Embryonic facial prominence (tissue), 1 donor: ENCODE measurements at regions not wholly inside any gene's neighbourhood (a gene's known extent, or its start where the extent isn't known, plus 50 kb on each side); places are given as distances from the start of the nearest gene placed in this dataset.
"Not testable (repeated sequence)": the region's sequence is repeated elsewhere in the genome, so short reads cannot be mapped to it uniquely, and the experiment has no call there.

Experiments used
- DNase-seq: peaks from one replicate; pipeline ENCODE4 v3.0.0-alpha.2; 2016; ENCODE audit errors: extremely low spot score

DNA sequence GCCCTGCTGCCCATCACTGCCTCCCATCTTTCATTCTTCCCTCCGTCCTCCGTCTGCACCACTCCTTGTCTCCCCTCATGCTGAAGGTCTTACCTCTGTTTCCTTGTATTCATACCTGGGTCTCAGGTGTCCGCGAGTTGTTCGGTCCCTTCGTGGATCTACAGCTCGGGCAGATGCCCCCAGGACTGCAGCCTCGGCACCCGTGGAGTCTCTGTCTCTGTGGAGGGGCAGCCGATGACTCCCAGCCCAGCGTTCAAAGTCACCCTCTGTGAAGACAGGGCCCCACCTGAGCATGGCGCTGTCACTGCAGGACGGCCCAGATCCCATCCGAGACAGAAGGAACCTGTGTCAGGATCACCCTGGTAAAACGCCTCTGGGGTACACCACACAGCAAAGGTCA lies 480.0 kb upstream of the SALL3 start:
- no peak for DNase-seq

- DNase-seq: no peak
Observed at GRCh38 chr18:78501251-78501650, 478.4 kb upstream of the SALL3 start.

- no peak for DNase-seq
Observed at GRCh38 chr18:78503129-78503528, 476.5 kb upstream of the SALL3 start.

DNA sequence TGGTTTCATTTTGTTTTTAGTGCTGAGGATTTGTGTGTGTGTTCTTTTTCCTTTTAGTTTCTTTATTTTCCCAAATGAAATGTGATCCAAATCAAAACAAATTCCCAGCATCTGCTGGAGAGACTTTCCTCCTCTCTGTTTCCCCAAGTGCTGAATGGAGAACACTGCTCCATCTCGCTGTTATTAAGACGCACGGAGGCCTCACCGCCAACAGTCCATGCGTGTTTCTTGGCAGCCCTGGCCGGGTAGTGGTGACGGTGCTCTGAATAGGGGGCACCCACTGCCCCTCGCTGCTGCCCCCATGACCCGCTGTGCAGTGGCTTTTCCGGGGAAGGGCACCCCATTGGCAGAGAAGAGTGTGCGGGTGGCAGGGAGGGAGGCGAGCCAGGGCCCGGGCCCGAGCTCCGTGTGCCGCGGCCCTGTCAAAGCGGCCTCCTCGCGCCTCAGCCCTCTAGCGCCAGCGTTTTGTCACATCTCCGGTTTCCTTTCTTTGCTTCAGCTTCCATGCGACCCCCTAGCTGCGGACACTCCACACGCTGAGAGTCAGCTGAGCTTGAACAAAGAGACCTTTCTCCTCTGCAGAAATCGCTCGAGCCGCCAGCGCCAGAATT lies 473.7 kb upstream of the SALL3 start:
- peak; percentile 53 for DNase-seq

GRCh38 chr18:78507217-78507616 lies 472.4 kb upstream of the SALL3 start:
- DNase-seq: no peak

DNA sequence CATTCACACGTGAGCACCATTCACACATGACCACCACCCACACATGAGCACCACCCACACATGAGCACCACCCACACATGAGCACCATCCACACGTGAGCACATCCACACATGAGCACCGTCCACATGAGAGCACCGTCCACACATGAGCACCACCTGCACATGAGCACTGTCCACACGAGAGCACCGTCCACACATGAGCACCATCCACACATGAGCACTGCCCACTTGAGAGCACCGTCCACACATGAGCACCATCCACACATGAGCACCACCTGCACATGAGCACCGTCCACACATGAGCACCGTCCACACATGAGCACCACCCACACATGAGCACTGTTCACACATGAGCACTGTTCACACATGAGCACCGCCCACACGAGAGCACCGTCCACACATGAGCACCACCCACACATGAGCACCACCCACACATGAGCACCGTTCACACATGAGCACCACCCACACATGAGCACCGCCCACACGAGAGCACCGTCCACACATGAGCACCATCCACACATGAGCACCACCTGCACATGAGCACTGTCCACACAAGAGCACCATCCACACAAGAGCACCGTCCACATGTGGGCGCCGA lies 471.3 kb upstream of the SALL3 start:
- DNase-seq: not testable (repeated sequence)

GRCh38 chr18:78510091-78510490 lies 469.5 kb upstream of the SALL3 start:
- DNase-seq: no peak

DNA sequence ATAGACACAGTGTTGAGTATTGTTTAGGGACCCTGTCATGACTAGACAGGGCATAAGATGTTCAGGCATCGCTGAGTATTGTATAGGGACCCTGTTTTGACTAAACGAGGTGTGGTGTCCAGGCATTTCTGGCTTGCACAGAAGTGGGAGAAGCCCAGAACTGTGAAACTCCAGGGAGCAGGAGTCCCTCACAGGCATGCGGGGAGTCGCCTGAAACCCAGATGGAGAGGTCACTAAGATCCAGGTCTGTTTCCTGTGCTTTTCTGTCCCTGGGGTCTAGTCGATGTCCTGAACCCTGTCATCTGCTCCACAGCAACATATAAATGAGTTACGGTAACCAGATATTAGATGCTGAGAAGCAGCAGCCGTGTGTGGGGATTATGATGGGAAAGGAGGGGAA lies 469.0 kb upstream of the SALL3 start:
- DNase-seq: no peak

GRCh38 chr18:78511666-78512601 lies 467.7 kb upstream of the SALL3 start:
- no peak for DNase-seq

GRCh38 chr18:78514910-78515670 lies 464.5 kb upstream of the SALL3 start:
- no peak for DNase-seq

- no peak for DNase-seq
Observed at GRCh38 chr18:78517328-78517727, 462.3 kb upstream of the SALL3 start.

- no peak for DNase-seq
Observed at GRCh38 chr18:78517973-78518372, 461.6 kb upstream of the SALL3 start.

DNA sequence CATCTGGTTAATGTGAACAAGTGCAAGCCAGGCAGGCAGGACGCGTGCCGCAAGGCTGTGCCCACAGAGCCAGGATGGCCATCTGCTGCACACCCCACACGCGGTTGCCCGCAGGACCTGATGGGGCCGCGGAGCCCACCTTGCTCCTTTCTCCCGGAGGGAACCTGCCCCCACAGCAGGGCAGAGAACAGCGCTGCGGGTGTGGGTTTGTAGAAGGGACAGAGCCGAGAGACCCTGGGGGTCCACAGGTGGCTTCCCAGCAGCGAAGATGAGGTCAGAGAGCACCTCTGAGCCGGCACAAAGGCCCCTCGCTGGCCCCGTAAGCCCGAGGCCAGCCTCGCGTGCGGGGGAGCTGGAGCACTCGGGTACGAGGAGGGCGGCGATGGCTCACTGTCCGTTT lies 460.8 kb upstream of the SALL3 start:
- no peak for DNase-seq

GRCh38 chr18:78519394-78520062 lies 460.1 kb upstream of the SALL3 start:
- no peak for DNase-seq

GRCh38 chr18:78521136-78521535 lies 458.5 kb upstream of the SALL3 start:
- no peak for DNase-seq

- DNase-seq: no peak
Observed at GRCh38 chr18:78521744-78522143, 457.9 kb upstream of the SALL3 start.

DNA sequence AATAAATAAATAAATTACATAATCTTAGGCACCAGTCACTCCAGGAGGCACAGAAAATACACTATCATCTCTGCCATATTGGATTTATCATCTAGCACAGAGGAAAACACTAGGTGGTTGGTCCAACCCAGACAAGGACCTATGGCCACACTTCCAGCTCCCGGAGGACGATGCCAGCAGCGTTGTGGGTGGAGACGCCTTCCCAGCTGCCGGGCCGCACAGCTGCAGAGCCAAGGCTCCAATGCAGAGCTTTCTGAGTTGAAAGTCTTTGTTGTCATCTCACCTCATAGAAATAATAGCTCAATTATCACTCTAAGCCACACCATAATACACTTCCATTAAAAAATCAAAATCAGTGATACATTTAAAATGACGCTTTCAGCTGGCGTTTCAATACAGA lies 457.1 kb upstream of the SALL3 start:
- DNase-seq: no peak

DNA sequence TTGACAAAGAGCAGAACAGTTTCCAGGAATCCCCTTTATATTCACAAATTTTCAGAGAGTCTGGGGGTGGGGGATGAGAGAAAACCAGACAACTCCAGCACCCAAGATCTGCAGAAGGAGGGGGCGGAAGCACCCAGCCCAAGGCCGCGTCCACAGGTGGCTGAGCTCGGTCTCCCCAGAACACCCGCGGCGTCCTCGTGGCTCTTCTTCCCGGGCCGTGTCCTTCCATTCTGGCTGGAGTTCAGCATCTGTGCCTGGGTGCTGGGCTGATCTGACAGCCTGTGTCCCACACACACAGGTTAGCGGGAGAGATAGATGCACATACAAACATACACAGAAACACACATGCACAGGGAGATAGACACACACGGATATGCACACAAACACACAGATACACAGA lies 455.8 kb upstream of the SALL3 start:
- no peak for DNase-seq

DNA sequence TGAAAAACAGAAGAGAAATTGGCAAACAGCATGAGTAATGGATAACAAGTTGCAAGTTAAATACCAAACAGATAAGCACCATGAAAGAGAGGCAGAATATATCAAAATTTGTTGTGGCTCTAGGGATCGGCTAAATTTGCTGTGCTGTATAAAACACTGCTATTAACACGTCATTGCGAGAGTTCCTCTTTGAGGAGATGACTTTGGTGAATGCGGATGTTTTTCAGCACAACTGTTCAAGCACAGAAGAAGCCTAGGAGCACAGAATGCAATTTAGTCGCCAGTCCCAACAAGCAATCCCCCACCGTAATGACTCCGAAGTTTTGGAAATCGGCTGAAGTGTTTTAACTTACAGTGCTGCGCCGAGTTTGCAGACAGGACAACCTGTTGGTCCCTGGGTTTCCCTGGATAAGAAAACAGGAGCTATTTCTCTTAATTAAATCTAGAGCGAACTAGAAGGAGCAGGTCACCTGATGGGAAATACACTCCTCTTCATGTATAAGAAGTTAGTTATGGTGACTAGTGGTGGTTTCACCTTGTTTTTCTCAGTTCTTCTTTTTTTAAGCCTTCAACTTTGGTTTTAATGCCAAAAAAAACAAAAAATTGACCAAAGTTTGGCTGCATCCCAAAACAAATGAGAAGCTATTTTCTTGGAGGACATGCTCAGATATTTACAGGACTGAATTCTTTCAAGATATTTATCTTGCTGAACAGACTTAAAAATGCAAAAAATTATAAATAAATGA lies 454.1 kb upstream of the SALL3 start:
- DNase-seq: no peak

GRCh38 chr18:78526275-78526674 lies 453.3 kb upstream of the SALL3 start:
- DNase-seq: no peak
